AML-193 (cell line): ENCODE measurements at regions not wholly inside any gene's neighbourhood (a gene's known extent, or its start where the extent isn't known, plus 50 kb on each side); places are given as distances from the start of the nearest gene placed in this dataset.

Experiments used
- DNase-seq, 2 experiments: peaks; one replicate each; lab custom pipeline; 2025; lab: John Stamatoyannopoulos, UW

- DNase-seq: no peak
Observed at GRCh38 chr17:79218825-79219200, 144.2 kb downstream of the ENGASE start.

DNA sequence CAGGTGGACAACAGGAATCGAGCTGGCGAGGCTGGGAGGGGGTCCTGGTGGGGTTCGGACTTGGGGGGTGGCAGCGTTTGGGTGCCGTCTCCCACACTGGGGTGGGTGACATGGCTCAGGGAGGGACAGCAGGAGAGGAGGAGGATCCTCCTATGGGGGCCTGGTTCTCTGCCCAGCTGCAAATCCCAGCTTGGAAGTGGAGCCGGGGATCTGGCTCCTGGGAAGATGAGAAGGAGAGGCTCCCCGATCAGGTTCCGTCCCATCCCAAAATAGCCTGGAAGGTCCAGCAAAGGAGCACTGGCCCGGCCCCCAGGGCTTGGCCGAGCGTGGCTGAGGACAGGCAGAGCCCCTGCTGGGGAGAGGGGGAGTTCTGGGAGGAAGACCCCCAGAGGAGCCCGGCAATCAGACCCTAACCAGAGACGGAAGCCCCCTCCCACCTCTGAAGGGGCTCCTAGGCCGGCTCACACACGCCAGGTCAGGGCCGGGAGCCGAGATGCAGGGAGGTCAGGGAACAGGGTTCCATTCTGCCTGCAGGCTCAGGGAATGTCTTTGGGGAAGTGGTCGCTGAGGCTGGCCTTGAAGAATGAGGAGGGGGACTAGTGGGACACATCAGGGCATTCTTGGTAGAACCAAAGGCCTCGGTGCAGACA lies 143.7 kb downstream of the ENGASE start:
- no peak for DNase-seq

DNA sequence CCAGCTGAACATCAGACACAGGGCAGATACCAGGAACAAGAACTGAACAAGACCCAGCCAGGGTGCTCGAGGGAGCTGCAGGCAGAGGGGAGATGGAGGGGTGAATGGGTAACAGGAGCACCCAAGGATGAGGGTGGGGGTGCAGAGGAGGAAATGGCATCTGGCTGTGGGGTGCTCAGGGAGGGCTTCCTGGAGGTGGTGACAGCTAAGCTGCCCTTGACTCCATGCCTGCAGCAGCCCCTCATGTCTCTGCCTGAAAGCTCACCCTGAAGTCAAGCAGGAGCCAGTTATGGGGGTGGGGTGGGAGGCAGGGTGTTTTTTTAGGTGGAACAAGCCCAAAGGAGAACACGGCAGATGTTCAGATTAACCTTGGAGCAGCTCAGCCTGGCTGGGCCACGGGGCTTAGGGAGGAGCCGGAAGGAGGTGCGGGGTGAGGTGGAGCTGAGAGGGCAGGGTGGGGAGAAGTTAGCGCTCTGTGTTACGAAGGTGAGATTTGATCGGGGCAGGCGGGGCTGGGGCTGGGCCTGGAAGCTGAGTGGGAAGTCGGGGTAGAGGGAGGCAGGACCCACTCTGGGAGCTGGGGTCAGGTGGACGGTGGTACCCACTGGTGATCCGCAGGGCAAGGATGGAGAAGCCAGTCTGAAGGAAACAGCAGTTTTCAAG lies 143.0 kb downstream of the ENGASE start:
- no peak for DNase-seq

DNA sequence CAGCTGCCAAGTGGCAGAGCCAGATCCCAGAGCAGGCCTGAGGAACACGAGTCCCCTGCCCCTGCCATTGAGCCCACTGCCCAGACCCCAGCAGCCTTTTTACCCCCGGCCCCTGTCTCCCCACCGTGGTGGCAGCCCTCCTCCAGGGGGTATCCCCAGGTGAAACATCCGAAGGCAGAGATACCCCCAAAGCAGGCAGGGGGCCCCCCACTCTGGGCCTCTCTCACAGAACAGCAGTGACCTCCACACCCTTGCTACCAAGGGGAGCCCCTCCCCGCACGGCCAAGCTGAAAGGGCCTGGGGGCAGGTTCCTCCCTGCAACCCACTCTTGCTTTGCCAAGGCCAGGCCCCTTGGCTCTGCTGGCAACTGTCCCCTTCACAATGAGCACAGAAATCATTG lies 142.2 kb downstream of the ENGASE start:
- no peak for DNase-seq

GRCh38 chr17:79216391-79216790 lies 141.8 kb downstream of the ENGASE start:
- no peak for DNase-seq

DNA sequence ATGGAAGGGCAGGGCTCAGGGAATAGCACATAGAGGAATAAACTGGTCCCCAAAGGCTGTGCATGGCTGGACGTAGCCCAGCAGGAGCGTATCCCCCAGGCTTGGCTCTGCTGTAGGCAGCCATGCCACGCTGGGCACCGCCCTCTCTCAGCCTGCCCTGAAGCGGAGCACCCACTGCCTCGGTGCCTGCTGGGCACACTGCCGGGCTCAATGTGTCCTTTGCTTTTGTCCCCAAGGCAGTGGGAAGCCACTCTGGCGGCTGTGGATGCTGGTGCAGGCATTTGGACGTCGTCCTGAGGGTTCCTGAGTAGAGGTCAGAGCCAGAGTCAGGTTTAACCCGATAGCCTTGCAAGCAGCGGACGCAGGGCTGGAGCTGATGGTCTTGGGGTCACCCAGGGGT lies 141.0 kb downstream of the ENGASE start:
- DNase-seq: no peak

GRCh38 chr17:79214940-79215604 lies 140.4 kb downstream of the ENGASE start:
- no peak for DNase-seq

DNA sequence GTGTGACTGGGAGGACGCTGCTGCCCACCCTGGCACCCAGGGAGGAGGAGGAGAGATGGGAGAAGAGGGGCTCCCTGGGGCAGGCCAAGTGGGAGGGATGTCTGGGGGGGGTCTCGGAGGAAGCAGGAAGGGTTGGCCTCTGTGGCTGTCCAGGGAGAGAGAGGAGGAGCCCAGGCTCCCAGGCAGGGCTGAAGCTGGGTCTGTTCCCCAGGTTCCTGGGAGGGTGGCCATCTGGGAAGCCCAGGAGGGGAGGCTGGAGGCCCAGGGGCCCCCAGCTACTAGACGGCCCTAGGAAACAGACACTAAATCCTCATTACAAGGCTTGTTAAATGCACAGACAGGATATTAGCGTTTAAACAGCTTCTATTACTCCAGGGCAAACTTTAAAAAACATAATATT lies 139.8 kb downstream of the ENGASE start:
- DNase-seq: no peak

DNA sequence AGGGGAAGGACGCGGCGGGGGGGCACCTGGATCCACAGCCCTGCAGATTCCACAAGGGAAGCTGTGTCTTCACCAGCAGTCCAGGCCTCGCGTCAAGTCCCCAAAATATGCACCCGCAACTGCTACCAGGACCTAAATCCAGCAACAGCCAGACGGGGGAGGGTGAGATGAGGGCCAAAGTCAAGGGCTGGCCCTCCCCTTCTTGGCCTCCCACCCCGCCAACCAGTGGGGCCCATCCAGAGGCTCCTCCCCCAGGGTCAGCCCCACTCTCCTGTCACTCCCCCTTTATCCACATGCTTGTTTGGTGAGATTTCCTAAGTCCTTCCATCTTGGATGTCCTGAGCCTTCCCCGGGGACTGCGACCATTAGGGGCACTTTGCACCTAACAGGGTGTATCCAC lies 138.7 kb downstream of the ENGASE start:
- no peak for DNase-seq

- DNase-seq: no peak
Observed at GRCh38 chr17:79212149-79213087, 137.8 kb downstream of the ENGASE start.

GRCh38 chr17:79211061-79211770 lies 136.6 kb downstream of the ENGASE start:
- no peak for DNase-seq

DNA sequence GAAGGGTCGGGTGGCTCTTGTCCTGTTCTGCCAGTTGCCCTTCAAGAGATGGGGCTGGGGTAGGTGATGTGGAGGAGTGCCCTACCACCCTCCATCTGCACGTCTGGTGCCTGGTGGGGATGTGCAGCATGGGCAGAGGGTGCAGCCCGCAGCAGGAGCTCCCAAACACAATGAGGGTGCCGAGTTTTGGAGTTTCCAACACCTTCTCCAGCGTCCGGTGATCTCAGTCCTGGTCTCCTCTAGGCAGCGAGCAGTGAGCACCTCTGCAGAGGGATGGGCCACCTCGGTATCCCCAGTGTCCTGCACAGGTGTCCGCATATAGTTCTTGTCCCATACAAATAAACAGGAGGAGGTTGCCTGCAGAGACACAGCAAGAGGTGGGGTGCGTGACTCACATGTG lies 136.0 kb downstream of the ENGASE start:
- no peak for DNase-seq

DNA sequence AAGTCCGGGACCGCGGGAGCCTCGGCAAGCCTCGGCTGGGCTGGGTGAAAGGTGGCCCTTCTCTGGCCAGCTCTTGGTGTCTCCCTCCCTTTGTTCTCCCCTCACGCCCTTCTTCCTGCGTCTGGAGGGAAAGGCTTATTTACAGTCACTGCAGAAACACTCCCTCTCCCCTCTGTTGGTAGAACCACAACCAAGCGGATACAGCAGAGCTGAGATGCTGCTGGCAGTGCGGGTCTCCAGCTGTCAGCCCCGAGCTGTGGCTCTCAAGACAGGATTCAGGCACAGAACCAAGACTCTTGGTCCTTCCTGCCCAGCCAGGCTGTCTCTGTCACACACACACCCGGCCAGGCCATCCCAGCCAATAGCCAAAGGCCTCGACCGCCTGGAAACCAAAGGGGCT lies 133.3 kb downstream of the ENGASE start:
- DNase-seq: no peak

GRCh38 chr17:79205688-79206205 lies 131.1 kb downstream of the ENGASE start:
- no peak for DNase-seq

GRCh38 chr17:79204261-79204660 lies 129.6 kb downstream of the ENGASE start:
- no peak for DNase-seq

GRCh38 chr17:79203657-79204056 lies 129.0 kb downstream of the ENGASE start:
- no peak for DNase-seq

GRCh38 chr17:79203016-79203415 lies 128.4 kb downstream of the ENGASE start:
- DNase-seq: no peak

GRCh38 chr17:79202480-79202879 lies 127.9 kb downstream of the ENGASE start:
- DNase-seq: no peak

DNA sequence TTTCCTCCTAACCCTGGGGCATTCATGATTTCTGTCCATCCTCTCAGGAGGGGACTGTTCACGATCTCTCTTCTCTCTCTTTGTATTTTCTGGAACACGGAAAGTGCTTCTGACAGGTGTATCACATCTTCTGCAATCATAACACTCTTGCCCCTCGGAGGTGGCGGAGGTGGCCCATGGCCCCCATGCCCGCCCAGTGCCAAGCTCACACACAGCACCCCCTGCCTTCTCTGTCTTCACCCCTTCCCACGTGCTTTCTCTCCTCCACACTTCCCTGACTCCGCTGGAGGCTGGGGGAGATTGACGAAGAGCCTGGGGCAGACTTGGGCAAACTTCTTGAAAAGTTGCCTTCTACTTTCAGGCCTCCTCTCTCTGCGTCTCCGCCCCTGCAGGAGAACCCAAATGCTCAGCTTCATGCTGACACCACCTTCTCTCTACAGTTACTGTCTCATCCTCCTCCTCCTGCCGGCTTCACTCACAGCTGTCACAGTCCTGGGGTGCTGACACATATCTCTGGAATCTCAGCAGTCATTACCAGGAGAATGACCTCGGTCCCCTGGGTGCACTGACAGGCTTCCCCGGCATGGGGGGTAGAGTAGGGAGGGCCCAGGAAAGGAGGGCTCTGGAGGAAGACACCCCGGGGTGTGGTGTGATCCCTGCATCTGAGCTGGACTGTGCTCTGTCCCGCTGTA lies 127.1 kb downstream of the ENGASE start:
- DNase-seq: no peak

- no peak for DNase-seq
Observed at GRCh38 chr17:79201119-79201518, 126.5 kb downstream of the ENGASE start.

DNA sequence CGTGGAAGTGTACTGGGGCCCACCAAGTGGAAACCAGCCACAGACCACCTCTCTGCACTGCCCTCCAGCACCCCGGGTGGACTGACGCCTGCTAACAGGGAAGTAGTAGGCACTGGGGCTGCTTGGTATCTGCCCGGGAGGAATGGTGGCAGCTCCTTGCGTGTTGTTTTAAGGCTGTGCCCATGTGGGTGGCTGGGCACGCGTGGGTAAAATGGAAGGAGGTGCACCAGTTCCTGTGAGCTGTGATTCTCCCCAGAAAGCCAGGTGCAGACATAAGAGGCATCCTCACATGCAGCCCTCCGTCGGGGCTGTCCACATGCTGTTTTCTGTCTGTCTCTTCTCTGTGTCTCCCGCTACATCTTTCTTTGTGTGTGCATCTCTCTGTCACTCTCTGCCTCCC lies 122.3 kb downstream of the ENGASE start:
- DNase-seq: no peak
